ENCODE measurements at regions not wholly inside any gene's neighbourhood (a gene's known extent, or its start where the extent isn't known, plus 50 kb on each side); places are given as distances from the start of the nearest gene placed in this dataset.

DNA sequence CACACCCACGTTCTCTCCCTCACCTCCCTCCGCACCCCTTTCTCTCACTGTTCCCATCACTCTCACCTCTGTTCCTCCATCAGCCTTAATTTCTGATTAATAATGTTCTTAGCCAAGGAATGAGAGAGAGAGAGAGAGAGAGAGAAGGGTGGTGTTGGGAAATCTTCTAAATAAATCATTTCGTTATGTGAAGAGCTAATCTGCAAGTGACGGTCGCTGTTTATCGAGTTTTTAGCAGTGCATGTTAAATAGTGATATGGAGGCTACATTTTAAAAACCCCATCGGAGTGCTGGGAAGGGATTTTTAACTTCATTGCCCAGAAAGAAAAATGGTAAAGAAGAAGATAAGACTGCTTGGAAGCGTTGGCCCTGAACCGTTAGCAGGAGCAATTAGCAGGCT lies 203.3 kb upstream of the LHX5 start:
- H3K36me3 ChIP-seq (ENCODE audit: control insufficient read depth, insufficient read depth, low read length), result no peaks in the 10 kb centered on the region
- H3K9me3 ChIP-seq (ENCODE audit: control insufficient read depth, insufficient read depth, low read length), result no peaks in the 10 kb centered on the region
- WGBS (ENCODE audit: insufficient coverage, insufficient read length), result 100% methylated on average over 1 of the region's 9 CpGs
- no peak overlapping the region for H3K27ac ChIP-seq (ENCODE audit: low read length)
- no peak for DNase-seq (ENCODE audit: low read depth, low spot score)
- H3K4me3 ChIP-seq (ENCODE audit: low read length), result no peak overlapping the region
- H3K27me3 ChIP-seq (ENCODE audit: control insufficient read depth, insufficient read depth, low read length), result no peaks in the 10 kb centered on the region
- H3K4me1 ChIP-seq (ENCODE audit: control insufficient read depth, insufficient read depth, low read length), result no peaks in the 10 kb centered on the region; the same call in 1 of the 2 replicates

DNA sequence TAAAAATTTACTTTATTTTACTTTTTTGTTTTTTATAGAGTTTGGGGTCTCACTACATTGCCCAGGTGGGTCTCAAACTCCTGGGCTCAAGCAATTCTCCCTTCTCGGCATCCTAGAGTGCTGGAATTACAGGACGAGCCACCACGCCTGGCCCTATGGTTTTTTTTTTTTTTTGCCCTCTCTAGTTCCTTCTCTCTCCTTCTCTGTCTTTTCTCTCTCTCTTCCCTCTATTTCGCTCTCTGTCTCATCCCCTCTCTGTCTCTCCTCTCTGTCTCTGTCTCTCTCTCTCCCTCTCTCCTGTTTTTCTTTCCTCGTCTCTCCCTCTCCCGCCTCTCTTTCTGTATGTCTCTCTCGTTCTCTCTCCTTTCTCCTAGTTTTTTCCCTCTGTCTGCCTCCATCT lies 202.6 kb upstream of the LHX5 start:
- no peak for DNase-seq (ENCODE audit: low read depth, low spot score)
- no CpG with 5 or more reads among the region's 7 CpGs for WGBS (ENCODE audit: insufficient coverage, insufficient read length)
- H3K27me3 ChIP-seq (ENCODE audit: control insufficient read depth, insufficient read depth, low read length), result no peaks in the 10 kb centered on the region
- H3K4me3 ChIP-seq (ENCODE audit: low read length), result no peak overlapping the region
- H3K27ac ChIP-seq (ENCODE audit: low read length), result no peak overlapping the region
- H3K36me3 ChIP-seq (ENCODE audit: control insufficient read depth, insufficient read depth, low read length), result no peaks in the 10 kb centered on the region
- H3K4me1 ChIP-seq (ENCODE audit: control insufficient read depth, insufficient read depth, low read length), result no peaks in the 10 kb centered on the region; the same call in 1 of the 2 replicates
- no peaks in the 10 kb centered on the region for H3K9me3 ChIP-seq (ENCODE audit: control insufficient read depth, insufficient read depth, low read length)

DNA sequence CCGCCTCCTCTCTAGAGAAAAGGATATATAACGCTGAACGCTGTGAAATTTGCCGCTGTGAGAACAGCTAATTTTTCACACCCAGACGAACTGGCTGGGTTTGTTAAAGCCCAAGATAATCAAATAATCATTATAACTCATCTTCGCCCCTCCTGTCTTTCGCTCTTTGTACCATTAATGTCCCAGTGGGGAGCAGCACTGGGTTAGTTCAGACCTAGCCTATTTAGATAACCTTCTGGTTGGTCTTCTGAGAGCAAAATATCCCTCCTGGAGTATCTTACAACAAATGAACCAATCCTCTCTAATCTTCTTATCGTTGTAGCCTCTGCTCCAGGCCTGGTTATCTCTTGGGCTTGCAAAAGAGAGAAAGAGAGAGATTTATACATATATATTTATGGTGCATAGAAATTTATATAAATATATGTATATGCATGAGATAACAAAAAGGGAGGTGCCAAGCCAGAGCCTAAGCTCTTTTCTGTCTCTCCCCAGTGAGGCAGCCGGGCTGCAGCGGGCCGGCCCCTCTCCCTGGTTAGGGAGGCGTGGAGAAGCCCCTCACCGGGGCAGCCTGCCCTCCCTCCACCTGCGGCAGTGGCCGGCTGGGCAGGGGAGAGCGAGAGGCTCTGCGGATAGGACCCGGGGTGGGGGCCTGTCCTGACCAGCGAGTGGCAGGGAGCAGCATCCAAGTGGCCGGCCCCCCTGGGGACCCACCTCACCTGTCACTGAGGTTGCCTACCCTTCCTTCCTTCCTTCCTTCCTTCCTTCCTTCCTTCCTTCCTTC lies 202.0 kb upstream of the LHX5 start:
- no peak for DNase-seq (ENCODE audit: low read depth, low spot score)
- Histone ChIP-seq H3K9me3 (ENCODE audit: control insufficient read depth, insufficient read depth, low read length) (no peaks in the 10 kb centered on the region), H3K27ac (ENCODE audit: low read length) (no peak overlapping the region)

DNA sequence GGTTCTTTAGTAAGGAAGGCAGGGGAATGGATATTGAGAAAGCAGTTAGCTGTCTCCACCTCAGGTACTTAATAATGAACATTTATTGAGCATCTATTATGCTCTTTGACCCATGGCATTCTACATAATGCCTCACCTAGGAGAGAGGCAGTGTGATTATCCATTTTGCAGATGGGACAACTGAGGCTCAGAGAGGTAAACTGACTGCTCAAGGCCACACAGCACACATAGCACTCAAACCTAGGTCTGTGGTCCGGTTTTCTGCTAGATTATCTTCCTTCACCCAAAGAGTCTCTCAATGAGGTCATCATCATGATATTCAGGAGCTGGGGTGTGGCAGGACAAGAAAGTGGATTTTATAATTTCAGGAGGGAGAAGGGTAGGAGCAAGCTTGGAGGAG lies 199.1 kb upstream of the LHX5 start:
- Histone ChIP-seq H3K27ac (ENCODE audit: low read length) (no peak overlapping the region), H3K9me3 (ENCODE audit: control insufficient read depth, insufficient read depth, low read length) (no peaks in the 10 kb centered on the region), H3K4me3 (ENCODE audit: low read length) (no peak overlapping the region), H3K36me3 (ENCODE audit: control insufficient read depth, insufficient read depth, low read length) (no peaks in the 10 kb centered on the region), H3K4me1 (ENCODE audit: control insufficient read depth, insufficient read depth, low read length) (no peaks in the 10 kb centered on the region; the same call in 1 of the 2 replicates), H3K27me3 (ENCODE audit: control insufficient read depth, insufficient read depth, low read length) (no peaks in the 10 kb centered on the region)
- no peak for DNase-seq (ENCODE audit: low read depth, low spot score)
- no CpG with 5 or more reads among the region's 1 CpG for WGBS (ENCODE audit: insufficient coverage, insufficient read length)

More for the DNA sequence above, 202.0 kb upstream of the LHX5 start:
- H3K27me3 ChIP-seq (ENCODE audit: control insufficient read depth, insufficient read depth, low read length), result no peaks in the 10 kb centered on the region
- WGBS (ENCODE audit: insufficient coverage, insufficient read length), result no CpG with 5 or more reads among the region's 20 CpGs
- H3K4me3 ChIP-seq (ENCODE audit: low read length), result no peak overlapping the region
- no peaks in the 10 kb centered on the region; the same call in 1 of the 2 replicates for H3K4me1 ChIP-seq (ENCODE audit: control insufficient read depth, insufficient read depth, low read length)
- H3K36me3 ChIP-seq (ENCODE audit: control insufficient read depth, insufficient read depth, low read length), result no peaks in the 10 kb centered on the region

DNA sequence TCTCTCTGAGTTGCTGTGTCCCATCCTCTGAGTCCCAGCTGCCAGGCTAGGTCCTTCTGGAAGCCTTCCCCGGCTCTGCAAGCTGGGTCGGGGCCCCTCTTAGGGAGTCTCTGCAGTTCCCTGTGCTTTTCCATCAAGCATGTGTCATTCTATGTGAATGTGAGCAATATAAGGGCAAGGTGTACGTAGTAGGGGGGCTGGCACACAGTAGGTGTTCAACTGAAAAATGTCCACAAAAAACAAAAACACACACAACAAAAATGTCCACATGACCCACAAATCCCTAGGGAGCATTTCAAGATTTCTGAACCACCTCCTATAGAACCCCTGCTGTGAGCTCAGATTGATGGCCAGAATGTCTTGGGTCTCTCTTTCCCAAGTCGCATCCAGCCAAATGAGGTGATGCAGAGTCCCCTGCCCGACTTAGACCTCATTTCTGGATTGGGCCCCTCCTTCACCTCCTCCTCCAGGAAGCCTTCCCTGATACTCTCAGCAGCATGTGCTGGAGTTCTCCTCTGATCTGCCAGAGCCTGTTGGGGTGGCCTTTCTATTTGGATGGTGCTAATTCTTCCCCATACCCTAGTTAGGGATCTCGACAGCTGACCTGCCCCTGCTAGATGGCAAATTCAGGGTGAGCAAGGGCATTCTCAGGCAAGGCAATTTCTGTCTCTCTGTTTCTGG lies 196.1 kb upstream of the LHX5 start:
- H3K27me3 ChIP-seq (ENCODE audit: control insufficient read depth, insufficient read depth, low read length), result no peaks in the 10 kb centered on the region
- no peak overlapping the region for H3K4me3 ChIP-seq (ENCODE audit: low read length)
- WGBS (ENCODE audit: insufficient coverage, insufficient read length), result no CpG with 5 or more reads among the region's 6 CpGs
- no peak for DNase-seq (ENCODE audit: low read depth, low spot score)
- H3K27ac ChIP-seq (ENCODE audit: low read length), result no peak overlapping the region
- H3K36me3 ChIP-seq (ENCODE audit: control insufficient read depth, insufficient read depth, low read length), result no peaks in the 10 kb centered on the region
- no peaks in the 10 kb centered on the region; the same call in 1 of the 2 replicates for H3K4me1 ChIP-seq (ENCODE audit: control insufficient read depth, insufficient read depth, low read length)
- H3K9me3 ChIP-seq (ENCODE audit: control insufficient read depth, insufficient read depth, low read length), result no peaks in the 10 kb centered on the region

DNA sequence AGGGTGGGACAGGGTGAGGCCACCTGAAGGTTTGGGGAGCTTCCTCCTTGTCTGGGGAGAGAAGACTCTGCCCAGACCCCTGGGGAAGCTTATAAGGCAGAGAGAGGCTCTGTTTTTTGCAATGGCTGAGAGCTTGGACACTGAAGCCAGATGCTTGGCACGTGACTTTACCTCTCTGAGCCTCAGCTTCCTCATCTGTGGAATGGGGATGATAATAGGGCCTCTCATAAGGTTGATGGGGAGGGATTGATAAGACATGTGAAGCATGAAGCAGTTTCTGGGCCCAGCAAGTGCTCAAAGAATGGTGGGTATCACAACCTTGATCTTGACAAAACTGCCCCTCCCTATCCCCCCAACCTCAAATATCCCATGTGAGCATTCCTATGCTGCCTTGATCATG lies 195.4 kb upstream of the LHX5 start:
- Histone ChIP-seq H3K36me3 (ENCODE audit: control insufficient read depth, insufficient read depth, low read length) (no peaks in the 10 kb centered on the region), H3K4me3 (ENCODE audit: low read length) (no peak overlapping the region), H3K27me3 (ENCODE audit: control insufficient read depth, insufficient read depth, low read length) (no peaks in the 10 kb centered on the region), H3K27ac (ENCODE audit: low read length) (no peak overlapping the region), H3K4me1 (ENCODE audit: control insufficient read depth, insufficient read depth, low read length) (no peaks in the 10 kb centered on the region; the same call in 1 of the 2 replicates), H3K9me3 (ENCODE audit: control insufficient read depth, insufficient read depth, low read length) (no peaks in the 10 kb centered on the region)
- WGBS (ENCODE audit: insufficient coverage, insufficient read length), result no CpG with 5 or more reads among the region's 1 CpG
- DNase-seq (ENCODE audit: low read depth, low spot score), result no peak

DNA sequence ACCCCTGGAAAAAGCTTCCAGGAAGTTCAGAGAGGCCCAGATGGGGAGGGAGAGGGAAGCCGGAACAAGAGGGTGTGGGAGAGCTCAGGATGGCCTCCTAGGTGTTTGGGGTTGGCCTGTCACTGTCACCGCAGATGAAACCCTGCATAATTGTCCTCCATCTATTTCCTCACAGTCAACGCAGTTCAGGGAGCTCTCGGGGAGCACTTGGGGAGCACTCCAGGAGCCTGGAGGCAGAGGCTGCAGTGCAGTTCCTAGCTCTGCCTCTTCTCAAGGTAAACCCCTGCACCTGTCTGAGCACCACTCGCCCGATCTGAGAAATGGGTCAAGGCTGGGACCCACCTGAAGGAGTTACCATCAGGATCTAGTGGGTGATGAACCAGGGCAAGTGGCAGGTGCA lies 194.6 kb upstream of the LHX5 start:
- H3K27me3 ChIP-seq (ENCODE audit: control insufficient read depth, insufficient read depth, low read length), result no peaks in the 10 kb centered on the region
- no peaks in the 10 kb centered on the region for H3K4me1 ChIP-seq (ENCODE audit: control insufficient read depth, insufficient read depth, low read length)
- no peak overlapping the region for H3K27ac ChIP-seq (ENCODE audit: low read length)
- no peaks in the 10 kb centered on the region for H3K36me3 ChIP-seq (ENCODE audit: control insufficient read depth, insufficient read depth, low read length)
- no peaks in the 10 kb centered on the region for H3K9me3 ChIP-seq (ENCODE audit: control insufficient read depth, insufficient read depth, low read length)
- DNase-seq (ENCODE audit: low read depth, low spot score), result no peak
- WGBS (ENCODE audit: insufficient coverage, insufficient read length), result no CpG with 5 or more reads among the region's 6 CpGs
- no peak overlapping the region for H3K4me3 ChIP-seq (ENCODE audit: low read length)

DNA sequence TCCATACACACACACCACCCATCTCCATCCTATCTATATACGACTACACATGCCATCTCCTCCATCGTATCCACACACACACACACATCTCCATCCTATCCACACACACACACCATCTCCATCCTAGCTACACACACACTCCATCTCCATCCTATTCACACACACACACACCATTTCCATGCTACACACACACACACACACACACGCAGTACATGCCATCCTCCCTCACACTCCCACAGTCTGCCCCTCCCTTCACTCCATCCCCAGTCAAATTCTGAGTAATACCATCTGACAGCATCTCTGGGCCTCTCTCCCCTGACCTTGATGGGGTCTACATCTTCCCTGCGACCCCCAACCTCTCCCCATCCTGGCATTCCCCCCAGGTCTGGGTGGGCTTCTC lies 193.8 kb upstream of the LHX5 start:
- Histone ChIP-seq H3K27me3 (ENCODE audit: control insufficient read depth, insufficient read depth, low read length) (no peaks in the 10 kb centered on the region), H3K36me3 (ENCODE audit: control insufficient read depth, insufficient read depth, low read length) (no peaks in the 10 kb centered on the region), H3K4me3 (ENCODE audit: low read length) (no peak overlapping the region), H3K4me1 (ENCODE audit: control insufficient read depth, insufficient read depth, low read length) (no peaks in the 10 kb centered on the region), H3K27ac (ENCODE audit: low read length) (no peak overlapping the region), H3K9me3 (ENCODE audit: control insufficient read depth, insufficient read depth, low read length) (no peaks in the 10 kb centered on the region)
- no peak for DNase-seq (ENCODE audit: low read depth, low spot score)
- 100% methylated on average over 3 of the region's 4 CpGs for WGBS (ENCODE audit: insufficient coverage, insufficient read length)

DNA sequence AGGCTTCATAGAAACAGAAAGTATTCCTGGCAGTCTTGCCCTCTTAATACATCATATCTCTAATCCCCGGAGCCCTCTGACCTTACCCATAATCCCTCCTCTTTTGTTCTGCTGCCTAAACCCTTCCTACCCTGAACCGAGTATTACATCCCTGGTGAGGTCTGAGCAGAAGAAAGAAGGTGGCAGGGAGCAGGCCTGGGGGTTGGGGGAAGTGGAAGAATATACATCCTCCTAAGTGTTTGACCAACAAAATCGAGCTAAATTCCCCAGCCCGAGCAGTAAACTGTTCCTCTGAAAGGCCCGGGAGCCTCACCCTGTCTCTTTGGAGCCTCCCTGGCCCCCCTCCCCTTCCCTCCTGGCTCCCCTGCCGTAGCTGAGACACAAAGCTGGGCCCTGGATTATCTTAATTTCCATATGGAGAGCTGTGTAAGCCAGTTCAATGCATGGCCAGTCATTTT lies 192.6 kb upstream of the LHX5 start:
- no peak overlapping the region for H3K4me3 ChIP-seq (ENCODE audit: low read length)
- H3K27ac ChIP-seq (ENCODE audit: low read length), result no peak overlapping the region
- WGBS (ENCODE audit: insufficient coverage, insufficient read length), result no CpG with 5 or more reads among the region's 6 CpGs
- no peaks in the 10 kb centered on the region for H3K27me3 ChIP-seq (ENCODE audit: control insufficient read depth, insufficient read depth, low read length)
- DNase-seq (ENCODE audit: low read depth, low spot score), result no peak
- no peaks in the 10 kb centered on the region for H3K9me3 ChIP-seq (ENCODE audit: control insufficient read depth, insufficient read depth, low read length)
- no peaks in the 10 kb centered on the region for H3K36me3 ChIP-seq (ENCODE audit: control insufficient read depth, insufficient read depth, low read length)
- no peaks in the 10 kb centered on the region for H3K4me1 ChIP-seq (ENCODE audit: control insufficient read depth, insufficient read depth, low read length)

DNA sequence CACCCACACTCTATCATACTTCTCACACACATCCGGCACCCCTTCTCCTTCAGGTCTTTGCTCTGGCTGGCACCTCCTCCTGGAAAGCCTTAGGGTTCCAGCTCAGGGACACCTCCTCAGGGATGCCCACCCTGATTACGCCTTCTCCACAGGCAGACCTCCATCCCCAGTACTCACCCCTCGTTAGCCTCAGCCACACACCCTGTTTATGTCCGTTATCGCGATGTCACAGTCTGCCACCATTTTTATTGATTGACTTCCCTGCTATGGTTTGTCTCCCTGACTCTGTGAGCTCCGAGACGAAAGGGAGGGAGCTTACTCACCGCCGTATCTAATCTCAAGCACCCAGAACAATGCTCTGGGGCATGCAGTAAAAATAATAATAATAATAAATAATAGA lies 191.7 kb upstream of the LHX5 start:
- no peaks in the 10 kb centered on the region for H3K9me3 ChIP-seq (ENCODE audit: control insufficient read depth, insufficient read depth, low read length)
- H3K4me1 ChIP-seq (ENCODE audit: control insufficient read depth, insufficient read depth, low read length), result no peaks in the 10 kb centered on the region
- no peak for DNase-seq (ENCODE audit: low read depth, low spot score)
- no peak overlapping the region for H3K27ac ChIP-seq (ENCODE audit: low read length)
- H3K36me3 ChIP-seq (ENCODE audit: control insufficient read depth, insufficient read depth, low read length), result no peaks in the 10 kb centered on the region
- H3K27me3 ChIP-seq (ENCODE audit: control insufficient read depth, insufficient read depth, low read length), result no peaks in the 10 kb centered on the region
- WGBS (ENCODE audit: insufficient coverage, insufficient read length), result no CpG with 5 or more reads among the region's 10 CpGs
- H3K4me3 ChIP-seq (ENCODE audit: low read length), result no peak overlapping the region

Measured in iPS DF 6.9 (cell line).